ENCODE measurements at regions not wholly inside any gene's neighbourhood (a gene's known extent, or its start where the extent isn't known, plus 50 kb on each side); places are given as distances from the start of the nearest gene placed in this dataset.
"Not testable (repeated sequence)": the region's sequence is repeated elsewhere in the genome, so short reads cannot be mapped to it uniquely, and the experiment has no call there.

GRCh38 chr13:62122434-62122833 is 706.8 kb upstream of the PCDH20 start:
- DNase-seq = no peak
- intact Hi-C loops (cut with DNase I) = no loop called here
- Histone ChIP-seq H3K9ac (ENCODE audit: low read depth in 2 of 2, low read length in 2 of 2) (no peak overlapping the region), H3K4me3 (no peak overlapping the region), H3K9me3 (no peaks in the 10 kb centered on the region), H3K36me3 (no peaks in the 10 kb centered on the region), H3K27ac (no peak overlapping the region), H3K4me1 (no peaks in the 10 kb centered on the region), H3K27me3 (no peaks in the 10 kb centered on the region)
- no peak for TF ChIP-seq CTCF (IDR thresholded peaks at IDR 0.05)

- Histone ChIP-seq H3K4me3 (no peak overlapping the region), H3K9ac (ENCODE audit: low read depth in 2 of 2, low read length in 2 of 2) (no peak overlapping the region), H3K27ac (no peak overlapping the region), H3K36me3 (no peaks in the 10 kb centered on the region), H3K4me1 (no peaks in the 10 kb centered on the region), H3K9me3 (no peaks in the 10 kb centered on the region), H3K27me3 (no peaks in the 10 kb centered on the region)
- DNase-seq = no peak
- intact Hi-C loops (cut with DNase I) = no loop called here
- no peak for TF ChIP-seq CTCF (IDR thresholded peaks at IDR 0.05)
Measured at GRCh38 chr13:62119739-62120700, 704.4 kb upstream of the PCDH20 start.

GRCh38 chr13:62115831-62116230 is 700.2 kb upstream of the PCDH20 start:
- no peak for DNase-seq
- intact Hi-C loops (cut with DNase I) = no loop called here
- no peak for TF ChIP-seq CTCF (IDR thresholded peaks at IDR 0.05)
- Histone ChIP-seq H3K4me3 (no peak overlapping the region), H3K9me3 (no peaks in the 10 kb centered on the region), H3K4me1 (no peaks in the 10 kb centered on the region), H3K9ac (ENCODE audit: low read depth in 2 of 2, low read length in 2 of 2) (no peak overlapping the region), H3K27ac (no peak overlapping the region), H3K36me3 (no peaks in the 10 kb centered on the region), H3K27me3 (no peaks in the 10 kb centered on the region)

GRCh38 chr13:62113179-62113578 is 697.5 kb upstream of the PCDH20 start:
- Histone ChIP-seq H3K36me3 (no peaks in the 10 kb centered on the region), H3K4me3 (no peak overlapping the region), H3K27ac (no peak overlapping the region), H3K27me3 (no peaks in the 10 kb centered on the region), H3K9me3 (no peaks in the 10 kb centered on the region), H3K9ac (ENCODE audit: low read depth in 2 of 2, low read length in 2 of 2) (no peak overlapping the region), H3K4me1 (no peaks in the 10 kb centered on the region)
- intact Hi-C loops (cut with DNase I) = no loop called here
- no peak for DNase-seq
- TF ChIP-seq CTCF (IDR thresholded peaks at IDR 0.05) = no peak

- intact Hi-C loops (cut with DNase I) = no loop called here
- no peak for TF ChIP-seq CTCF (IDR thresholded peaks at IDR 0.05)
Measured at GRCh38 chr13:62110079-62110478, 694.4 kb upstream of the PCDH20 start.

GRCh38 chr13:62104136-62104535 is 688.5 kb upstream of the PCDH20 start:
- H3K9ac ChIP-seq (ENCODE audit: low read depth in 2 of 2, low read length in 2 of 2); H3K27me3 ChIP-seq; H3K4me3 ChIP-seq; intact Hi-C loops (cut with DNase I); H3K9me3 ChIP-seq; H3K27ac ChIP-seq; H3K4me1 ChIP-seq; DNase-seq; H3K36me3 ChIP-seq: not testable (repeated sequence)

More at GRCh38 chr13:62110079-62110478, 694.4 kb upstream of the PCDH20 start:
- H3K9ac ChIP-seq (ENCODE audit: low read depth in 2 of 2, low read length in 2 of 2) = no peak overlapping the region
- no peaks in the 10 kb centered on the region for H3K27me3 ChIP-seq
- H3K4me1 ChIP-seq = no peaks in the 10 kb centered on the region
- H3K27ac ChIP-seq = no peak overlapping the region
- DNase-seq = no peak
- H3K36me3 ChIP-seq = no peaks in the 10 kb centered on the region
- no peak overlapping the region for H3K4me3 ChIP-seq
- no peaks in the 10 kb centered on the region for H3K9me3 ChIP-seq

All from colonic mucosa (tissue), 4 donors.